Neutrophil (primary cell): ENCODE measurements at regions not wholly inside any gene's neighbourhood (a gene's known extent, or its start where the extent isn't known, plus 50 kb on each side); places are given as distances from the start of the nearest gene placed in this dataset.

ENCODE experiments used
- H3K27ac ChIP-seq: fragments of 200-600 bp; sonication (generic); 2 replicates; pipeline ENCODE4 v1.5.1; 2016; ENCODE audit warnings: mild to moderate bottlenecking, moderate library complexity
- H3K27me3 ChIP-seq: fragments of 200-600 bp; sonication (generic); 2 replicates; pipeline ENCODE4 v1.6.0; 2016; ENCODE audit warnings: mild to moderate bottlenecking
- H3K36me3 ChIP-seq: fragments of 200-600 bp; sonication (generic); 2 replicates; pipeline ENCODE4 v1.5.1; 2017
- H3K4me1 ChIP-seq, 2 experiments: fragments of 200-600 bp in 1 of 2; sonication (generic) in 1 of 2; 1 replicate in 1 of 2; 2 replicates in 1 of 2; pipeline versions ENCODE4 v1.5.1 to v1.6.1; 2013 to 2016; ENCODE audit warnings: low read depth in 1 of 2, low read length in 1 of 2, mild to moderate bottlenecking in 1 of 2, moderate library complexity in 1 of 2; ENCODE audit not compliant: control insufficient read depth in 1 of 2, insufficient read depth in 1 of 2
- H3K4me3 ChIP-seq, 2 experiments: fragments of 200-600 bp in 1 of 2; sonication (generic) in 1 of 2; 1 replicate in 1 of 2; 2 replicates in 1 of 2; pipeline ENCODE4 v1.5.1; 2013 to 2016; ENCODE audit warnings: low read depth in 1 of 2, low read length in 1 of 2, mild to moderate bottlenecking in 1 of 2, moderate library complexity in 1 of 2
- H3K9me3 ChIP-seq: fragments of 200-600 bp; sonication (generic); 2 replicates; pipeline ENCODE4 v1.5.1; 2016
- CTCF ChIP-seq: fragments of 200-600 bp; sonication (generic); IDR thresholded peaks from 2 replicates; pipeline ENCODE4 v1.5.1; 2016; ENCODE audit warnings: antibody characterized with exemption

DNA sequence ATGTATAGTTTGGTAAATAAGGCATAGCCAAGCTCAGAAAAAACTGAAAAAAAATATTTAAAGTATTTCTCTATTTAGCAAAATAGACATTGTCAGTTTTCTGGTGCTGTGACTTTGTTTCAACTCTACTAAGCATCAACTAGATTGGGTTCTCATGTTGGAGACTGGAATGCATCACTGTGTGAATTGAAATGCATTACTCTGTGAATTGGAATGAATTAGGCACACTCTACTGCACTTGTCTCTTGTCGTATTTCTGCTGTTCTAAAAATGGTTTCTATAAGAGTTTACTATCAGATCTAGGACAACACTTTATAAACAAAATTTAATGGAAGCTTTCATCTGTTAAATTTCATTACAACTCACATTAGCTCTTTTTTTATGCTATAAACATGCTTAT lies 1772.2 kb downstream of the MAT2B start:
- Histone ChIP-seq H3K4me3 (no peak overlapping the region), H3K36me3 (no peaks in the 10 kb centered on the region), H3K9me3 (no peaks in the 10 kb centered on the region), H3K4me1 (no peaks in the 10 kb centered on the region), H3K27me3 (no peaks in the 10 kb centered on the region), H3K27ac (no peak overlapping the region)
- no peak for TF ChIP-seq CTCF

DNA sequence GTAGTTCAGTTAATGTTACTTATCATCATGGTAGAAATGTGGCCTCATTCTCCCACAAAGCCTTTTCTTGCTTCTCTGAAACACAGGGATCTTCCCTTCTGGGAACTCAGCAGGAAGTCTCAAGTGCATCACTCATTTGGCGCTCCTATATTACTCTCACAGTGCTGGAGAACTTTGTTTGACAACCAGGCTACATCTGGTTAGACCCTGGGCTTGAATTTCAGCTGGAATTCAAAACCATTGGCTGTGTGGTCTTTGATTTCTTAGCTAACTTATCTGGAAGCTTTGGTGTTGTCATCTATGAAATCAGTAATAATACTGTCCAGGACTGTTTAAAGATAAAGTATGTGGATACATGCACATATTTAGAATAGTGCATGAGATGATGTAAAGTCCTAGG lies 1777.1 kb downstream of the MAT2B start:
- no peak for TF ChIP-seq CTCF
- Histone ChIP-seq H3K4me3 (no peak overlapping the region), H3K36me3 (no peaks in the 10 kb centered on the region), H3K27ac (no peak overlapping the region), H3K4me1 (no peaks in the 10 kb centered on the region), H3K9me3 (no peaks in the 10 kb centered on the region), H3K27me3 (no peaks in the 10 kb centered on the region)

- H3K27me3 ChIP-seq: no peaks in the 10 kb centered on the region
- no peaks in the 10 kb centered on the region for H3K36me3 ChIP-seq
- H3K9me3 ChIP-seq: no peaks in the 10 kb centered on the region
- no peaks in the 10 kb centered on the region for H3K4me1 ChIP-seq
- H3K4me3 ChIP-seq: no peak overlapping the region
- H3K27ac ChIP-seq: no peak overlapping the region
- TF ChIP-seq CTCF: no peak
Observed at GRCh38 chr5:165286692-165287091, 1781.3 kb downstream of the MAT2B start.

DNA sequence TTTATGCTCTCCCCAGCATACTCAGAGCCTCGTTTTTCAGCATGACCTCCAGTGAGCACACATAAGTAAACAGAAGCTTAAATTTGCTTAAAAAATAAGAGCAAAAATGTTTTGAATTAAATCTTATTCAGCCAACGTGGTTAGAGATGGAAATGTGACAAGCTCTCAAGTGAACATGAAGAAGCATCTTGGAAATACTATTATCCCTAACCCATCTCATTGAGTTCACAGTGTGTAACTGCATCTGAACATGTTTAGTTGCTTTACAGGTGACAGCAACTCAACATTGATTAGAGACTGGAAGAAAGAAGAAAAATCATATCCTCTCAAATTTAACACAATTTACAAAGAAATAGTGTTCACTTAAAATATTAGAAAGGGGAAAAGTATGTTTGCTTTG lies 1785.1 kb downstream of the MAT2B start:
- Histone ChIP-seq H3K4me1 (no peaks in the 10 kb centered on the region), H3K4me3 (no peak overlapping the region), H3K27ac (no peak overlapping the region), H3K27me3 (no peaks in the 10 kb centered on the region), H3K9me3 (no peaks in the 10 kb centered on the region), H3K36me3 (no peaks in the 10 kb centered on the region)
- no peak for TF ChIP-seq CTCF

DNA sequence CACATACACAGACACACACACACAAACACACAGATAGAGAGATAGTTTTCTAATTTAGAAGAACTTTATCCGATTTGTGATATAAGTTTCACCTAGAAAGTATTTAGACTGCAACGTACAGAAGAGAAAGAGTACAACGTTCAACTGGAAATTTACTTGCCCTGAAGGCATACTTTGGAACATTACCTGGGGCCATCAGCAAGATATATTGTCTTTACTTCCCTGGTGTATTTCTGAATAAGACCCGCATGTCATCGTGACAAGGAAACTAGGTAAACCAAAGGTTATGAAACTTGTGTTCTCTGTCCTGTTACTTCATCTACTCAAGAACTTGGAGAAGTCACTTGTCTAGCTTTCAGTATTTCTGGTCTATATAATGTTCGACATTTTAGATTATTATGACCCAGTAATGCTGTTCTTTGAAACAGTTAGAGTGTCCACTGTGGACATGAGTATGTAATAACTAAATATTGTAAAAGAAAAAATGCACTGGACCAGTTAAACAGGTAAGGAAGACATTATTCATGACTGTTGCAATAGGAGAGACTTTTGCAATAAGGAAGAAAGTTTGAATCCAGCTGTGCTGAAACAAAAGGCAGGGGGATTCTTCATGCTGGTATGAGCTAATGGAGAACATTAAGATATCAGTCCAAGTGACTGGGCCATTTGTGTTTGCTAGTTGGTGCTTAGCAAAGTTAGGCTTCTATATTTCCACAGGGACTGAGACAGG lies 1791.1 kb downstream of the MAT2B start:
- H3K27ac ChIP-seq: peak overlapping the region; percentile 35
- H3K4me3 ChIP-seq: no peak overlapping the region
- no peak for TF ChIP-seq CTCF
- no peaks in the 10 kb centered on the region for H3K27me3 ChIP-seq
- H3K4me1 ChIP-seq: peaks cover 13 to 16% of the 10 kb centered on the region in 2 experiments
- H3K36me3 ChIP-seq: no peaks in the 10 kb centered on the region
- H3K9me3 ChIP-seq: no peaks in the 10 kb centered on the region
